ENCODE measurements at regions not wholly inside any gene's neighbourhood (a gene's known extent, or its start where the extent isn't known, plus 50 kb on each side); places are given as distances from the start of the nearest gene placed in this dataset.

DNA sequence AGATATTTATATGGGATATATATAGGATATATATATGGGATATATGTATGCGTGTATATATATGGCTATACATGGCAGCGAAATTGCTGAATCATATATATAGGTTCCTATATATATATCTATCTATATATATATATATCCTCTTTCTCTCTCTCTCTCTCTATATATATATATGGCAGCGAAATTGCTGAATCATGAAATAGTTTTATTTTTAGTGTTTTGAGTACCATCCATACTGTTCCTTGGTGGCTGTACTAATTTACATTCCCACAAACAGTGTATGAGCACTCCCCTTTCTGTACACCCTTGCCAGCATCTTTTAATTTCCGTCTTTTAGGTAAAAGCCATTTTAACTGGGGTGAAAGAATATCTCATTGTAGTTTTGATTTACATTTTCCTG is 397.6 kb upstream of the LINC00305 start:
- no CpG with 5 or more reads among the region's 4 CpGs for WGBS (ENCODE audit: insufficient coverage)
- no peak overlapping the region for H3K4me3 ChIP-seq (ENCODE audit: low read length)
- H3K36me3 ChIP-seq (ENCODE audit: control insufficient read depth, insufficient read depth, low read length) = no peaks in the 10 kb centered on the region
- H3K9me3 ChIP-seq (replicated peaks; ENCODE audit: control insufficient read depth, low read depth, low read length) = no peaks in the 10 kb centered on the region
- no peak for DNase-seq
- no peaks in the 10 kb centered on the region for H3K4me1 ChIP-seq (ENCODE audit: control insufficient read depth, insufficient read depth, low read length)
- no peaks in the 10 kb centered on the region for H3K27me3 ChIP-seq (ENCODE audit: control insufficient read depth, insufficient read depth, low read length)
- no peak overlapping the region for H3K27ac ChIP-seq (ENCODE audit: low read length)

DNA sequence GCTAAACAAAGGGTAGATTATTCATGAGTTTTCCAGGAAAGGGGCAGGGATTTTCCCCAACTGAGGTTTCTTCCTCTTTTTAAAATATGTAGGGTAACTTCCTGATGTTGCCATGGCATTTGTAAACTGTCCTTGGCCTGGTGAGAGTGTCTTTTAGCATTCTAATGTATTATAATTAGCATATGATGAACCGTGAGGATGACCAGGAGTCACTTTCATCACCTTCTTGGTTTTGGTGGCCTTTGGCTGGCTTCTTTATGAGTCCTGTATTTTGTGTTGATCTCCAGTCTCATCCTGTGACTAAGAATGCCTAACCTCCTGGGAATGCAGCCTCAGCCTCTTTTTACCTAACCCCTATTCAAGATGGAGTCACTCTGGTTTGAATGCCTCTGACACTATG is 391.0 kb upstream of the LINC00305 start:
- H3K4me1 ChIP-seq (ENCODE audit: control insufficient read depth, insufficient read depth, low read length) = no peaks in the 10 kb centered on the region
- H3K9me3 ChIP-seq (replicated peaks; ENCODE audit: control insufficient read depth, low read depth, low read length) = no peaks in the 10 kb centered on the region
- DNase-seq = no peak
- H3K27me3 ChIP-seq (ENCODE audit: control insufficient read depth, insufficient read depth, low read length) = no peaks in the 10 kb centered on the region
- H3K4me3 ChIP-seq (ENCODE audit: low read length) = no peak overlapping the region
- no peaks in the 10 kb centered on the region for H3K36me3 ChIP-seq (ENCODE audit: control insufficient read depth, insufficient read depth, low read length)
- WGBS (ENCODE audit: insufficient coverage) = no CpG with 5 or more reads among the region's 1 CpG
- no peak overlapping the region for H3K27ac ChIP-seq (ENCODE audit: low read length)

DNA sequence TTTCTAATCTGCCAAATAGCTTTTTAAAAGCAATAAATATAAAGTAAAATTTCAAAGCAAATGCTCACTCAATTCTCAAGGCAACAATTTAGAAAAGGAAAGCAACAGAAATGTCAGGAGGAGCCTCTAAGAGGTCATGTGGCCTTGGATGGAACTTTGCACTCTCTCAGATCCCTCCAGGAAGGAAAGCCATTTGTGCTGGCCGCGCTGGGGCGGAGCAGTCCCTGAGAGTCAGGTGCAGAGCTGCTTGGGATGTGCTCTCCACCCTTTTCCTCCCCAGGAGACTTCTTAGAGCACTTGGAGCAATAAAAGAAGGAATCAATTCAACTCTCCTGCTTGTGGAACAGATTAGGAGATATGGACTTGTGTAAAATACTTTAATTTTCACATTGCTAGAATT is 379.8 kb upstream of the LINC00305 start:
- Histone ChIP-seq H3K36me3 (ENCODE audit: control insufficient read depth, insufficient read depth, low read length) (no peaks in the 10 kb centered on the region), H3K9me3 (replicated peaks; ENCODE audit: control insufficient read depth, low read depth, low read length) (no peaks in the 10 kb centered on the region), H3K4me3 (ENCODE audit: low read length) (no peak overlapping the region), H3K4me1 (ENCODE audit: control insufficient read depth, insufficient read depth, low read length) (no peaks in the 10 kb centered on the region), H3K27ac (ENCODE audit: low read length) (no peak overlapping the region), H3K27me3 (ENCODE audit: control insufficient read depth, insufficient read depth, low read length) (no peaks in the 10 kb centered on the region)
- WGBS (ENCODE audit: insufficient coverage) = no CpG with 5 or more reads among the region's 3 CpGs
- peak; percentile 30 for DNase-seq

DNA sequence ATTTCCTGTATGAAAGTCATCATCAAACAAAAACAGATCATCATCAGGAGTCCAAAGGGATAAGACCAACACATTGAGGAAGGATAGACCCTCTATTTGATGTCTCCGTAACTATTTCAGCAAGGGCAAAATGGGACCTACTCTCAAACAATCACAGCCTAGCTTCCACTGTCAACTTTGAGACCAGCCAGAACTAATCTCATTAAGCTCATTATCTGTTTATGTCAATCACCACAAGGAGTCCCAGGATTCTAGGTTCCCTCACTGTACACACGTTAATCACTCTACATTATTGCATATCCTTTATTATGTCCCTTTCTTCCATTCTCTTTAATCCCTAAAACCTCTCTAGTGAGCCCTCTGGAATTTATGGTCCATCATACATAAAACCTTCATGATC is 370.3 kb upstream of the LINC00305 start:
- no peaks in the 10 kb centered on the region for H3K27me3 ChIP-seq (ENCODE audit: control insufficient read depth, insufficient read depth, low read length)
- H3K4me3 ChIP-seq (ENCODE audit: low read length) = no peak overlapping the region
- no peak for DNase-seq
- H3K4me1 ChIP-seq (ENCODE audit: control insufficient read depth, insufficient read depth, low read length) = no peaks in the 10 kb centered on the region
- 100% methylated on average over 1 of the region's 2 CpGs for WGBS (ENCODE audit: insufficient coverage)
- no peaks in the 10 kb centered on the region for H3K9me3 ChIP-seq (replicated peaks; ENCODE audit: control insufficient read depth, low read depth, low read length)
- H3K27ac ChIP-seq (ENCODE audit: low read length) = no peak overlapping the region
- H3K36me3 ChIP-seq (ENCODE audit: control insufficient read depth, insufficient read depth, low read length) = no peaks in the 10 kb centered on the region

DNA sequence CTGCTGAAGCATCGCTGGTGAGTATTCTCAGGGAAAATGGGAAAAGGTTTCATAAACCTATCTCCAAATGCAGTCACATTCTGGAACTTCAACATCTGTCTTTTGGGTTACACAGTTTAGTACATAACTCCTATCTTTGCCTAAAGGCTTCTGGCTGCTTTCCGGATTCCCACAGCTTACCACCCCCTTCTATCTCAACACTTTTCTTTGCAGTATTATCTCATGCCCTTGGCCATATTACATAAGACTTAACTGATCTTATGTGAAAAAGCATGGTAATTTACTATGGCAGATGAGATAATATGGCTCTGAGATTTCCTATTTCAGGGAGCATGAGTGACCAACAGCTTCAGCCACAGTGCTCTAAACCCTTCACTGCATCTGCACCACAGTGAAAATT is 369.3 kb upstream of the LINC00305 start:
- H3K36me3 ChIP-seq (ENCODE audit: control insufficient read depth, insufficient read depth, low read length) = no peaks in the 10 kb centered on the region
- no peaks in the 10 kb centered on the region for H3K9me3 ChIP-seq (replicated peaks; ENCODE audit: control insufficient read depth, low read depth, low read length)
- WGBS (ENCODE audit: insufficient coverage) = no CpG with 5 or more reads among the region's 2 CpGs
- no peak overlapping the region for H3K4me3 ChIP-seq (ENCODE audit: low read length)
- H3K27ac ChIP-seq (ENCODE audit: low read length) = no peak overlapping the region
- no peaks in the 10 kb centered on the region for H3K27me3 ChIP-seq (ENCODE audit: control insufficient read depth, insufficient read depth, low read length)
- DNase-seq = no peak
- H3K4me1 ChIP-seq (ENCODE audit: control insufficient read depth, insufficient read depth, low read length) = no peaks in the 10 kb centered on the region

DNA sequence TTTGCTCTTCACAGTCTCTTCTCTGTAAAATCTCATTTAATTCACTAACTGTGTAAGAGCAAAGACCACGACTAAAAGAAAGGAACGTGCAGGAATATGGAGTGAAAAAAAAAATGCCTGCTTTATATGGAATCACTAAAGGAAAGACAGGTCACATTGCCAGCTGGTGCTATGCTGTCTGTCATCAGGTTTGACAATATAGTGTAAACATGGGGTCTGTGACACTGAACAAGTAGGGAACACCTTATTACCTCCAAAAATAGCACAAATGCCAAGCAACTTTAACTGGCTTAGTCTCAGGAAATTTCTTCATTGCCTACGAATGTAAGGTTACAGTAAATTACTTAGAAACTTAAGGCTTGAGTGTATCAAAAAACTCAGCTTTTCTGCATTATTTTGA is 364.5 kb upstream of the LINC00305 start:
- H3K4me1 ChIP-seq (ENCODE audit: control insufficient read depth, insufficient read depth, low read length) = no peaks in the 10 kb centered on the region
- no peak overlapping the region for H3K4me3 ChIP-seq (ENCODE audit: low read length)
- no peaks in the 10 kb centered on the region for H3K36me3 ChIP-seq (ENCODE audit: control insufficient read depth, insufficient read depth, low read length)
- WGBS (ENCODE audit: insufficient coverage) = no CpG with 5 or more reads among the region's 3 CpGs
- H3K27me3 ChIP-seq (ENCODE audit: control insufficient read depth, insufficient read depth, low read length) = no peaks in the 10 kb centered on the region
- no peaks in the 10 kb centered on the region for H3K9me3 ChIP-seq (replicated peaks; ENCODE audit: control insufficient read depth, low read depth, low read length)
- no peak overlapping the region for H3K27ac ChIP-seq (ENCODE audit: low read length)
- no peak for DNase-seq

DNA sequence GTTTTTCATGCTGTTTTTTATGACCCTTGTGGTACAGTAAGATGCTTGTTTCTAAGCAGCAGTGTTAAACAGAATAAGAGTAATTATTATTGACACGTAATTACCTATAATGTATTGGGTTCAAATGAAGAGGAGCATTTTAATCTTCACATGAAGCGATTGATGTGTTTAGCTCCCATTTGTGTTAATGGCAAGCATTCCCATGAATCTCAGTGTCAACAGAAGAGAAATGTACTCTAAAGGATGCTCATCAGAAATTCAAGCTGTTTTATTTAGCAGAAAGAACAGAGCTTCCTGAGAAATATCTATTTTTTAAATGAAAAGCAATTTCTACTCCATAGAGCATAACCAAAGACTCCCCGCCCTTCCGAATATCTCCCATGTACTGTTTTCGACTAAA is 341.3 kb upstream of the LINC00305 start:
- Histone ChIP-seq H3K4me1 (ENCODE audit: control insufficient read depth, insufficient read depth, low read length) (no peaks in the 10 kb centered on the region), H3K27ac (ENCODE audit: low read length) (no peak overlapping the region), H3K27me3 (ENCODE audit: control insufficient read depth, insufficient read depth, low read length) (no peaks in the 10 kb centered on the region), H3K9me3 (replicated peaks; ENCODE audit: control insufficient read depth, low read depth, low read length) (no peaks in the 10 kb centered on the region), H3K4me3 (ENCODE audit: low read length) (no peak overlapping the region), H3K36me3 (ENCODE audit: control insufficient read depth, insufficient read depth, low read length) (no peaks in the 10 kb centered on the region)
- no peak for DNase-seq
- WGBS (ENCODE audit: insufficient coverage) = no CpG with 5 or more reads among the region's 5 CpGs

DNA sequence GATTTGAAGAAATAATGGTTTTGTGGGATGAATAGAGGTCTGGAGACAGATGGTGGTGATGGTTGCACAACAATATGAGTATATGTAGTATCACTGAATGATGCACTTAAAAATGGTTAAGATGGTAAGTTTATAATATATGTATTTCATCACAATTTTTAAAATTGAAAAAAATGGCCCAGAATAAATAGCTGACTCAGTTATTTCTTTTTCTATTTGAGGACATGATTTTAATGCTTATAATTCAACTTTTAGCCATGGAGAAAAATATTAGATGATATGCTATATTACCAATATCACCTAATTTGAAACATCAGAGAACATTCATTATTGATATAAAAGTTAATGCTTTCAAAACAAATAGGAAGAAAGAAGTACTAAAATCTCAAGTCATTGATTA is 339.8 kb upstream of the LINC00305 start:
- no peak for DNase-seq
- Histone ChIP-seq H3K4me1 (ENCODE audit: control insufficient read depth, insufficient read depth, low read length) (no peaks in the 10 kb centered on the region), H3K27me3 (ENCODE audit: control insufficient read depth, insufficient read depth, low read length) (no peaks in the 10 kb centered on the region), H3K4me3 (ENCODE audit: low read length) (no peak overlapping the region), H3K36me3 (ENCODE audit: control insufficient read depth, insufficient read depth, low read length) (no peaks in the 10 kb centered on the region), H3K9me3 (replicated peaks; ENCODE audit: control insufficient read depth, low read depth, low read length) (no peaks in the 10 kb centered on the region), H3K27ac (ENCODE audit: low read length) (no peak overlapping the region)

DNA sequence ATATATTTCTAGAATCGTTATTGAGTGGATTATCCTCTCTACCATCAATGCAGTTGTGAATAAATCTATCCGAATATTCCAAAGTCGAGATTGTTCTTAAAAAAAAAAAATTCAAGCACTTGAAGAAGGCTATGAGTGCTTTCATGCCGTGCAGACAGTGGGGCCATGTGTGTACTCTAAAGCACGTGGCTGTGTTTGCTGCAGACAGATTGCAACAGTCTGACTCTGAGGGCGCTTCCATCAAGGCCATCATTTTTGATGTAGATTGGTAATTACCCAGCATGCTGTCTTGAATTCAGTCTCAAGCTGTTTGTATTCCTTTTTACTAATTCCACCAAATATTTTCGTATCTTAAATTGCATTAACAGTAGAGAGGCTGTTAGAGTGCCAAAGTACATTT is 325.9 kb upstream of the LINC00305 start:
- Histone ChIP-seq H3K27me3 (ENCODE audit: control insufficient read depth, insufficient read depth, low read length) (no peaks in the 10 kb centered on the region), H3K4me3 (ENCODE audit: low read length) (no peak overlapping the region), H3K36me3 (ENCODE audit: control insufficient read depth, insufficient read depth, low read length) (no peaks in the 10 kb centered on the region), H3K9me3 (replicated peaks; ENCODE audit: control insufficient read depth, low read depth, low read length) (no peaks in the 10 kb centered on the region), H3K27ac (ENCODE audit: low read length) (no peak overlapping the region), H3K4me1 (ENCODE audit: control insufficient read depth, insufficient read depth, low read length) (no peaks in the 10 kb centered on the region)
- no peak for DNase-seq
- WGBS (ENCODE audit: insufficient coverage) = no CpG with 5 or more reads among the region's 7 CpGs

DNA sequence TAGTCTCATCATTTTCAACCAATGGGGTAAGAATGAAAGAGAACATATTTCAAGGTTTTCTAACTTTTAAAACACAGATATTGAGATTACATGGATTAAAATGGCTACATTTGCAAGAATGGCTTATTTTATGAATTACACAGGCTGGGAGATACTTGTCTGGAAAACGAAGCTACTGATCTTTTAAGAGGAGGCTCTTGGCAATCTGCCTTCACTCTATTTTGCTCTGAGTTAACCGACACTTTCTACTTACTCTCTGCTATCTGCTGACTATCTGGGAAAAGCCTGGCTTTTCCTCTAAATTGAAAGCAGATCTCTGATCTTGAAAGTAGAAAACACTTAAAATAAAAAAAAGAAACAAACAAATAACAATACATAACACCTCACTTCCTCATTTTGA is 325.4 kb upstream of the LINC00305 start:
- no CpG with 5 or more reads among the region's 2 CpGs for WGBS (ENCODE audit: insufficient coverage)
- DNase-seq = peak; percentile 58
- no peaks in the 10 kb centered on the region for H3K4me1 ChIP-seq (ENCODE audit: control insufficient read depth, insufficient read depth, low read length)
- H3K27me3 ChIP-seq (ENCODE audit: control insufficient read depth, insufficient read depth, low read length) = no peaks in the 10 kb centered on the region
- H3K9me3 ChIP-seq (replicated peaks; ENCODE audit: control insufficient read depth, low read depth, low read length) = no peaks in the 10 kb centered on the region
- H3K36me3 ChIP-seq (ENCODE audit: control insufficient read depth, insufficient read depth, low read length) = no peaks in the 10 kb centered on the region
- H3K4me3 ChIP-seq (ENCODE audit: low read length) = no peak overlapping the region
- no peak overlapping the region for H3K27ac ChIP-seq (ENCODE audit: low read length)

DNA sequence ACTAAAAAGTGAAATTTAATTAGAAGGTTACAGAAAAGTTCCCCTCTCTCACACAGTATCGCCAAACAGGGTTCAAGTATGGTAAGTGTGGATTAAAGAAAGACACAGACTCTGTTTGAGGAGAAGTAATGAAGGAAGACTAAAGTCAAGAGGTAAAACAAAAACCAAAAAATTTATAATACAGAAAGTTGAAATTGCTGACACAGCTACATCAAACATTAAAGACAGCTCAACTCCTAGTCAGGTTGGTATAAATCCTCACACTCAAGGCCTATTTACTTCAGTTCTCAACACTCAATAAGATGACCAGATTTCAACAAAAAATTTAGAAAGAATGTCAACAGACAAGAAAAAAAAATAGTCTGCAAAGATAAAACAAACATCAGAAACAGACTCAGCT is 300.5 kb upstream of the LINC00305 start:
- H3K4me3 ChIP-seq (ENCODE audit: low read length) = no peak overlapping the region
- no CpG with 5 or more reads among the region's 1 CpG for WGBS (ENCODE audit: insufficient coverage)
- H3K36me3 ChIP-seq (ENCODE audit: control insufficient read depth, insufficient read depth, low read length) = no peaks in the 10 kb centered on the region
- H3K27ac ChIP-seq (ENCODE audit: low read length) = no peak overlapping the region
- H3K9me3 ChIP-seq (replicated peaks; ENCODE audit: control insufficient read depth, low read depth, low read length) = no peaks in the 10 kb centered on the region
- no peaks in the 10 kb centered on the region for H3K27me3 ChIP-seq (ENCODE audit: control insufficient read depth, insufficient read depth, low read length)
- no peaks in the 10 kb centered on the region for H3K4me1 ChIP-seq (ENCODE audit: control insufficient read depth, insufficient read depth, low read length)
- no peak for DNase-seq

Measured in muscle of leg (tissue), 3 donors.